Hepatocyte (in vitro differentiated cells): ENCODE measurements at regions not wholly inside any gene's neighbourhood (a gene's known extent, or its start where the extent isn't known, plus 50 kb on each side); places are given as distances from the start of the nearest gene placed in this dataset.

Source experiments
- DNase-seq: peaks from one replicate; pipeline ENCODE4 v3.0.0-alpha.2; 2016; ENCODE audit warnings: low spot score
- H2AFZ ChIP-seq: fragments of 200-600 bp; sonication (generic); 2 replicates; pipeline ENCODE4 v1.6.0; 2016; ENCODE audit warnings: antibody characterized with exemption, mild to moderate bottlenecking
- H3K27ac ChIP-seq: fragments of 200-600 bp; sonication (generic); 2 replicates; pipeline ENCODE4 v1.5.1; 2016; ENCODE audit warnings: mild to moderate bottlenecking
- H3K27me3 ChIP-seq: fragments of 200-600 bp; sonication (generic); 2 replicates; pipeline ENCODE4 v1.6.1; 2016
- H3K36me3 ChIP-seq: fragments of 200-600 bp; sonication (generic); replicated peaks from 2 replicates; pipeline ENCODE4 v1.5.1; 2016; ENCODE audit warnings: low read depth; ENCODE audit not compliant: insufficient read depth
- H3K4me1 ChIP-seq: fragments of 200-600 bp; sonication (generic); 2 replicates; pipeline ENCODE4 v1.5.1; 2016; ENCODE audit warnings: mild to moderate bottlenecking, moderate library complexity; ENCODE audit not compliant: insufficient read depth
- H3K4me2 ChIP-seq: fragments of 200-600 bp; sonication (generic); 2 replicates; pipeline ENCODE4 v1.6.0; 2016
- H3K4me3 ChIP-seq: fragments of 200-600 bp; sonication (generic); 2 replicates; pipeline ENCODE4 v1.5.1; 2016; ENCODE audit warnings: mild to moderate bottlenecking
- H3K79me2 ChIP-seq: fragments of 200-600 bp; sonication (generic); 2 replicates; pipeline ENCODE4 v1.6.0; 2017; ENCODE audit warnings: mild to moderate bottlenecking
- H3K9me2 ChIP-seq: fragments of 200-600 bp; sonication (generic); replicated peaks from 2 replicates; pipeline ENCODE4 v1.6.0; 2017; ENCODE audit warnings: mild to moderate bottlenecking; ENCODE audit not compliant: insufficient read depth
- H3K9me3 ChIP-seq: fragments of 200-600 bp; sonication (generic); 2 replicates; pipeline ENCODE4 v1.5.1; 2016; ENCODE audit warnings: low read depth, mild to moderate bottlenecking
- H4K20me1 ChIP-seq: fragments of 200-600 bp; sonication (generic); 2 replicates; pipeline ENCODE4 v1.6.0; 2016; ENCODE audit warnings: mild to moderate bottlenecking; ENCODE audit not compliant: insufficient read depth, poor library complexity, severe bottlenecking
- CTCF ChIP-seq: fragments of 200-600 bp; sonication (generic); IDR thresholded peaks from 2 replicates; pipeline ENCODE4 v1.5.1; 2016; ENCODE audit warnings: antibody characterized with exemption, mild to moderate bottlenecking; ENCODE audit not compliant: poor library complexity
- EZH2 ChIP-seq: fragments of 200-600 bp; sonication (generic); IDR thresholded peaks from 2 replicates; pipeline ENCODE4 v1.6.1; 2016; ENCODE audit warnings: antibody characterized with exemption, mild to moderate bottlenecking, borderline replicate concordance
- EZH2phosphoT487 ChIP-seq: fragments of 200-600 bp; sonication (generic); IDR thresholded peaks from one replicate; pipeline ENCODE4 v1.6.1; 2018; ENCODE audit warnings: antibody characterized with exemption, mild to moderate bottlenecking, low read depth, moderate library complexity; ENCODE audit not compliant: unreplicated experiment, severe bottlenecking
- WGBS: methylation state at CpG from one replicate; pipeline ENCODE4 v1.1.6; 2016; ENCODE audit warnings: low lambda C conversion rate; ENCODE audit errors: missing lambda C conversion rate; 5-methylcytosine and 5-hydroxymethylcytosine counted together

- Histone ChIP-seq H3K36me3 (no peaks in the 10 kb centered on the region), H3K79me2 (no peaks in the 10 kb centered on the region), H3K27me3 (no peaks in the 10 kb centered on the region), H3K4me1 (no peaks in the 10 kb centered on the region), H3K27ac (no peak overlapping the region), H3K4me3 (no peak overlapping the region), H4K20me1 (no peaks in the 10 kb centered on the region), H3K4me2 (no peak overlapping the region), H2AFZ (no peak overlapping the region), H3K9me3 (no peaks in the 10 kb centered on the region), H3K9me2 (no peaks in the 10 kb centered on the region)
- DNase-seq, result no peak
- TF ChIP-seq EZH2phosphoT487, result no peak
- no peak for TF ChIP-seq EZH2
- no peak for TF ChIP-seq CTCF
- 92% methylated on average over 1 of the region's 1 CpG for WGBS
Measured at GRCh38 chr3:5035113-5035512, 55.9 kb downstream of the BHLHE40 start.

DNA sequence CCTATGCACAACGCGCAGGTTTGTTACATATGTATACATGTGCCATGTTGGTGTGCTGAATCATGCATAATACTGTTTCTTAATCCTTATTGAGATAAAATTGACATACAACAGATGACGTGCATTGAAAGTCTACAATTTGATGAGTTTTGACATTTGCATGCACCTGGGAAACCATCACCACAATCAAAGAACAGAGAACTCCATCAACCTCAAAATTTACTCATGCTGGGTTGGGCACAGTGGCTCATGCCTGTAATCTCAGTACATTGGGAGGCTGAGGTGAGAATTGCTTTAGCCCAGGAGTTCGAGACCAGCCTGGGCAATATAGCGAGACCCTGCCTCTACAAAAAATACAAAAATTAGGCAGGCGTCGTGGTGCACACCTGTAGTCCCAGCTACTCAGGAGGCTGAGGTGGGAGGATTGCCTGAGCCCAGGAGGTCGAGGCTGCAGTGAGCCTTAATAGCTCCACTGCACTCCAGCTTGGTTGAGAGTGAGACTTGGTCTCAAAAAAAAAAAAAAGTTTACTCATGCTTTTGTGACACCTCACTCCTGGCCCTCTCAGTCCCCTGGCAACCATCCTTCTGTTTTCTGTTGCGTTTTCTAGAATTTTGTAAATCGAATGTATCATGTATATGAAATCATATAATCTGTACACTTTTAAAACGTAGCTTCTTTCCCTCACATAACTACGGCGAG lies 56.6 kb downstream of the BHLHE40 start:
- H3K4me2 ChIP-seq, result no peak overlapping the region
- H3K36me3 ChIP-seq, result no peaks in the 10 kb centered on the region
- no peaks in the 10 kb centered on the region for H3K4me1 ChIP-seq
- H3K79me2 ChIP-seq, result no peaks in the 10 kb centered on the region
- H3K4me3 ChIP-seq, result no peak overlapping the region
- no peak overlapping the region for H2AFZ ChIP-seq
- no peaks in the 10 kb centered on the region for H3K9me2 ChIP-seq
- no peaks in the 10 kb centered on the region for H3K9me3 ChIP-seq
- no peak overlapping the region for H3K27ac ChIP-seq
- DNase-seq, result no peak
- no peaks in the 10 kb centered on the region for H3K27me3 ChIP-seq
- no peaks in the 10 kb centered on the region for H4K20me1 ChIP-seq
- 96% methylated on average over 13 of the region's 13 CpGs for WGBS
- TF ChIP-seq EZH2 (no peak), EZH2phosphoT487 (no peak), CTCF (no peak)

GRCh38 chr3:5036392-5036766 lies 57.1 kb downstream of the BHLHE40 start:
- H3K9me2 ChIP-seq, result no peaks in the 10 kb centered on the region
- no peaks in the 10 kb centered on the region for H3K4me1 ChIP-seq
- TF ChIP-seq EZH2phosphoT487 (no peak), CTCF (no peak), EZH2 (no peak)
- H4K20me1 ChIP-seq, result no peaks in the 10 kb centered on the region
- 93% methylated on average over 2 of the region's 2 CpGs for WGBS
- H3K27ac ChIP-seq, result no peak overlapping the region
- H3K9me3 ChIP-seq, result no peaks in the 10 kb centered on the region
- DNase-seq, result no peak
- no peaks in the 10 kb centered on the region for H3K27me3 ChIP-seq
- H3K79me2 ChIP-seq, result no peaks in the 10 kb centered on the region
- H3K36me3 ChIP-seq, result no peaks in the 10 kb centered on the region
- no peak overlapping the region for H3K4me3 ChIP-seq
- no peak overlapping the region for H3K4me2 ChIP-seq
- no peak overlapping the region for H2AFZ ChIP-seq

GRCh38 chr3:5036858-5037257 lies 57.6 kb downstream of the BHLHE40 start:
- no peaks in the 10 kb centered on the region for H3K9me3 ChIP-seq
- no peak overlapping the region for H3K27ac ChIP-seq
- TF ChIP-seq EZH2 (no peak), CTCF (no peak), EZH2phosphoT487 (no peak)
- no peaks in the 10 kb centered on the region for H3K79me2 ChIP-seq
- 92% methylated on average over 5 of the region's 5 CpGs for WGBS
- DNase-seq, result no peak
- no peak overlapping the region for H2AFZ ChIP-seq
- no peak overlapping the region for H3K4me3 ChIP-seq
- no peak overlapping the region for H3K4me2 ChIP-seq
- H3K4me1 ChIP-seq, result no peaks in the 10 kb centered on the region
- no peaks in the 10 kb centered on the region for H3K9me2 ChIP-seq
- no peaks in the 10 kb centered on the region for H3K27me3 ChIP-seq
- H4K20me1 ChIP-seq, result no peaks in the 10 kb centered on the region
- no peaks in the 10 kb centered on the region for H3K36me3 ChIP-seq
